Neural cell (in vitro differentiated cells): ENCODE measurements at regions not wholly inside any gene's neighbourhood (a gene's known extent, or its start where the extent isn't known, plus 50 kb on each side); places are given as distances from the start of the nearest gene placed in this dataset.

ENCODE experiments used
- H2AFZ ChIP-seq: fragments of 200-600, 300-800 bp; sonication (generic), shearing (Covaris generic); 2 replicates; pipeline ENCODE4 v1.6.0; 2014; ENCODE audit warnings: low read depth, mild to moderate bottlenecking, antibody characterized with exemption, low read length, moderate library complexity
- H3F3A ChIP-seq: fragments of 200-600 bp; shearing (Covaris generic); 2 replicates; pipeline ENCODE4 v1.6.1; 2016; ENCODE audit warnings: mild to moderate bottlenecking, moderate library complexity, mixed read lengths, antibody characterized with exemption, low read length; ENCODE audit not compliant: insufficient read depth, poor library complexity, severe bottlenecking
- H3K27ac ChIP-seq: fragments of 200-600, 300-800 bp; sonication (generic), shearing (Covaris generic); 2 replicates; pipeline ENCODE4 v1.5.1; 2014; ENCODE audit warnings: mild to moderate bottlenecking, low read length, moderate library complexity
- H3K27me3 ChIP-seq: fragments of 300-800, 200-600 bp; sonication (generic), shearing (Covaris generic); 2 replicates; pipeline ENCODE4 v1.6.0; 2014; ENCODE audit warnings: mild to moderate bottlenecking, low read depth, low read length, moderate library complexity; ENCODE audit not compliant: insufficient read depth
- H3K36me3 ChIP-seq: fragments of 300-800, 200-600 bp; sonication (generic), shearing (Covaris generic); 2 replicates; pipeline ENCODE4 v1.5.1; 2014; ENCODE audit warnings: mild to moderate bottlenecking, antibody characterized with exemption, low read length, moderate library complexity; ENCODE audit not compliant: insufficient read depth
- H3K4me2 ChIP-seq: fragments of 300-800, 200-600 bp; sonication (generic), shearing (Covaris generic); 2 replicates; pipeline ENCODE4 v1.6.0; 2014; ENCODE audit warnings: mild to moderate bottlenecking, low read length
- H3K4me3 ChIP-seq: fragments of 300-800, 200-600 bp; sonication (generic), shearing (Covaris generic); 2 replicates; pipeline ENCODE4 v1.5.1; 2014; ENCODE audit warnings: mild to moderate bottlenecking, low read length, moderate library complexity
- H3K79me2 ChIP-seq: fragments of 200-600 bp; shearing (Covaris generic); replicated peaks from 2 replicates; pipeline ENCODE4 v1.6.0; 2014; ENCODE audit warnings: mild to moderate bottlenecking, low read length, moderate library complexity; ENCODE audit not compliant: insufficient read depth
- H3K9ac ChIP-seq: fragments of 300-800, 200-600 bp; sonication (generic), shearing (Covaris generic); 2 replicates; pipeline ENCODE4 v1.6.1; 2016; ENCODE audit warnings: mild to moderate bottlenecking, low read length, mixed read lengths
- H3K9me2 ChIP-seq: fragments of 200-600 bp; shearing (Covaris generic); 2 replicates; pipeline ENCODE4 v1.6.1; 2016; ENCODE audit warnings: mild to moderate bottlenecking, low read length, mixed read lengths; ENCODE audit not compliant: insufficient read depth
- H3K9me3 ChIP-seq: fragments of 200-600, 300-800 bp; sonication (generic), shearing (Covaris generic); 2 replicates; pipeline ENCODE4 v1.6.1; 2016; ENCODE audit warnings: mild to moderate bottlenecking, mixed run types, low read length, moderate library complexity, mixed read lengths
- H4K20me1 ChIP-seq: fragments of 200-600 bp; shearing (Covaris generic); 2 replicates; pipeline ENCODE4 v1.6.1; 2016; ENCODE audit warnings: mild to moderate bottlenecking, mixed run types; ENCODE audit not compliant: insufficient read depth
- EP300 ChIP-seq: fragments of 450-650 bp; conservative IDR thresholded peaks from 2 replicates; pipeline ENCODE4 v1.6.1; 2014; ENCODE audit warnings: antibody characterized with exemption, mild to moderate bottlenecking, moderate library complexity; ENCODE audit not compliant: poor library complexity, severe bottlenecking
- EZH2 ChIP-seq: fragments of 200-600, 300-800 bp; shearing (Covaris generic), sonication (generic); IDR thresholded peaks from 2 replicates; pipeline ENCODE4 v1.6.1; 2014; ENCODE audit warnings: antibody characterized with exemption, low read length, borderline replicate concordance, mild to moderate bottlenecking; ENCODE audit not compliant: insufficient read depth, poor library complexity, severe bottlenecking
- MXI1 ChIP-seq: fragments of 450-650 bp; conservative IDR thresholded peaks from 2 replicates; pipeline ENCODE4 v1.6.1; 2014; ENCODE audit warnings: antibody characterized with exemption, mild to moderate bottlenecking; ENCODE audit not compliant: poor library complexity, severe bottlenecking
- POLR2AphosphoS5 ChIP-seq: IDR thresholded peaks from 2 replicates; pipeline ENCODE4 v1.6.1; 2012
- RAD21 ChIP-seq: fragments of 450-650 bp; conservative IDR thresholded peaks from 2 replicates; pipeline ENCODE4 v1.6.1; 2014; ENCODE audit warnings: antibody characterized with exemption, mild to moderate bottlenecking, moderate library complexity
- SMC3 ChIP-seq: fragments of 450-650 bp; conservative IDR thresholded peaks from 2 replicates; pipeline ENCODE4 v1.6.1; 2014; ENCODE audit warnings: antibody characterized with exemption, mild to moderate bottlenecking, moderate library complexity; ENCODE audit not compliant: poor library complexity
- TAF1 ChIP-seq: IDR thresholded peaks from 2 replicates; pipeline ENCODE4 v1.6.1; 2012; ENCODE audit warnings: low read depth
- TF ChIP-seq, protein P1 (sequence below): IDR thresholded peaks from 2 replicates; pipeline ENCODE4 v1.6.1; 2012; ENCODE audit warnings: borderline replicate concordance
- TF ChIP-seq, protein P2 (sequence below): fragments of 450-650 bp; IDR thresholded peaks from 2 replicates; pipeline ENCODE4 v1.5.1; 2014; ENCODE audit warnings: antibody characterized with exemption, mild to moderate bottlenecking, moderate library complexity; ENCODE audit not compliant: poor library complexity, severe bottlenecking

DNA sequence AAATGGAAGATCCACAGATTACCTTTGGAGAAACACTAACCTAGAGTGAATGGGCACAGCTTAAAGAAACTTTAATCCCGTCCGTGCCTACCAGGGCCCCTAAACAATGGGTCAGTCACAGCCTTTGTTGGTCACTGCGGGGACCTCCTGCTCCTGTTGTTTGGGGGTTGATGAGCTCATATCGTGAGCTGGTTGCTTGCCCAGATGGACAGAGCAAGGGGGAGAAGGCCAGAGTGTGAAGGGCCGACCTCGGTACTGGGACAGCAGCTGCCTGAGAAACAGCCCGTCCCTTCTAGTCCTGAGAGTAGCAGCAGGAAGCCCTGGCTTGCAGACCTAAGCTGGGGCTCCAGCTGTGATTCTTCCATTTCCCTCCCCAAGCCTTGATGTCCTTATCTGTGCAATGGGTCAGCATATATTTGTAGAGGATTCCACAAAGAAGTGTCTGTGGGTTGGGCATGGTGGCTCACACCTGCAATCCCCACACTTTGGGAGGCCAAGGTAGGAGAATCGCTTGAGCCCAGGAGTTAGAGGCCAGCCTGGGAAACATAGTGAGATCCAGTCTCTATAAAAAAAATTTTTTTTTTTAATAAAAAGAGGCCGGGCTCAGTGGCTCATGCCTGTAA is 69.6 kb upstream of the SLC34A2 start:
- H3K4me3 ChIP-seq: no peak overlapping the region
- H3K9ac ChIP-seq: no peak overlapping the region
- no peaks in the 10 kb centered on the region for H3K27me3 ChIP-seq
- no peaks in the 10 kb centered on the region for H3K9me2 ChIP-seq
- TF ChIP-seq EP300 (no peak), EZH2 (no peak)
- H4K20me1 ChIP-seq: no peaks in the 10 kb centered on the region
- H3F3A ChIP-seq: no peaks in the 10 kb centered on the region
- no peak overlapping the region for H3K4me2 ChIP-seq
- no peaks in the 10 kb centered on the region for H3K9me3 ChIP-seq
- H3K79me2 ChIP-seq: no peaks in the 10 kb centered on the region
- H3K36me3 ChIP-seq: no peaks in the 10 kb centered on the region
- H2AFZ ChIP-seq: no peak overlapping the region
- H3K27ac ChIP-seq: no peak overlapping the region

DNA sequence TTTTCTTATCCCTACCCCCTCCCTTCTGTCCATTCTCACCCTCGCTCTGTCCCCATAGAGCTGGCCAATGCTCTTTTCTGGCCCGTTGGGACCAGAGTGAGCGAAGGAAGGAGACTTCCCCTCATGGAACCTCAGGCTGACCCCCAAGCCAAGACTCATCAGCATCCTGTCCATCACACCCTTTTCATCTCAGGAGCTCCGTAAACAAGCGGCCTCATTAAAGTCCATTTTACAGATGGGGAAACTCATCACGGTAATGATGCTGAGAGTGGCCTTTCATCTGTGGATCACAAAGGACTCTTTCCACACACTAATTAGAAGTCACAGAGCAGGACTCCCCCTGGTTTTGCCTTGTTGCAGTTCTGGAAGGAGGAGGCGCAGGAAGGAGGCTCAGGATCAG is 67.4 kb upstream of the SLC34A2 start:
- H3F3A ChIP-seq: no peaks in the 10 kb centered on the region
- H3K4me3 ChIP-seq: no peak overlapping the region
- no peak overlapping the region for H3K27ac ChIP-seq
- H3K79me2 ChIP-seq: no peaks in the 10 kb centered on the region
- H3K9ac ChIP-seq: no peak overlapping the region
- no peaks in the 10 kb centered on the region for H4K20me1 ChIP-seq
- H3K9me2 ChIP-seq: no peaks in the 10 kb centered on the region
- H3K4me2 ChIP-seq: no peak overlapping the region
- TF ChIP-seq POLR2AphosphoS5: no peak
- no peak for TF ChIP-seq EZH2
- TF ChIP-seq, protein P1, sequence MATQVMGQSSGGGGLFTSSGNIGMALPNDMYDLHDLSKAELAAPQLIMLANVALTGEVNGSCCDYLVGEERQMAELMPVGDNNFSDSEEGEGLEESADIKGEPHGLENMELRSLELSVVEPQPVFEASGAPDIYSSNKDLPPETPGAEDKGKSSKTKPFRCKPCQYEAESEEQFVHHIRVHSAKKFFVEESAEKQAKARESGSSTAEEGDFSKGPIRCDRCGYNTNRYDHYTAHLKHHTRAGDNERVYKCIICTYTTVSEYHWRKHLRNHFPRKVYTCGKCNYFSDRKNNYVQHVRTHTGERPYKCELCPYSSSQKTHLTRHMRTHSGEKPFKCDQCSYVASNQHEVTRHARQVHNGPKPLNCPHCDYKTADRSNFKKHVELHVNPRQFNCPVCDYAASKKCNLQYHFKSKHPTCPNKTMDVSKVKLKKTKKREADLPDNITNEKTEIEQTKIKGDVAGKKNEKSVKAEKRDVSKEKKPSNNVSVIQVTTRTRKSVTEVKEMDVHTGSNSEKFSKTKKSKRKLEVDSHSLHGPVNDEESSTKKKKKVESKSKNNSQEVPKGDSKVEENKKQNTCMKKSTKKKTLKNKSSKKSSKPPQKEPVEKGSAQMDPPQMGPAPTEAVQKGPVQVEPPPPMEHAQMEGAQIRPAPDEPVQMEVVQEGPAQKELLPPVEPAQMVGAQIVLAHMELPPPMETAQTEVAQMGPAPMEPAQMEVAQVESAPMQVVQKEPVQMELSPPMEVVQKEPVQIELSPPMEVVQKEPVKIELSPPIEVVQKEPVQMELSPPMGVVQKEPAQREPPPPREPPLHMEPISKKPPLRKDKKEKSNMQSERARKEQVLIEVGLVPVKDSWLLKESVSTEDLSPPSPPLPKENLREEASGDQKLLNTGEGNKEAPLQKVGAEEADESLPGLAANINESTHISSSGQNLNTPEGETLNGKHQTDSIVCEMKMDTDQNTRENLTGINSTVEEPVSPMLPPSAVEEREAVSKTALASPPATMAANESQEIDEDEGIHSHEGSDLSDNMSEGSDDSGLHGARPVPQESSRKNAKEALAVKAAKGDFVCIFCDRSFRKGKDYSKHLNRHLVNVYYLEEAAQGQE: no peak
- TF ChIP-seq SMC3: no peak
- TF ChIP-seq TAF1: no peak
- TF ChIP-seq RAD21: no peak
- TF ChIP-seq EP300: no peak
- TF ChIP-seq, protein P2, sequence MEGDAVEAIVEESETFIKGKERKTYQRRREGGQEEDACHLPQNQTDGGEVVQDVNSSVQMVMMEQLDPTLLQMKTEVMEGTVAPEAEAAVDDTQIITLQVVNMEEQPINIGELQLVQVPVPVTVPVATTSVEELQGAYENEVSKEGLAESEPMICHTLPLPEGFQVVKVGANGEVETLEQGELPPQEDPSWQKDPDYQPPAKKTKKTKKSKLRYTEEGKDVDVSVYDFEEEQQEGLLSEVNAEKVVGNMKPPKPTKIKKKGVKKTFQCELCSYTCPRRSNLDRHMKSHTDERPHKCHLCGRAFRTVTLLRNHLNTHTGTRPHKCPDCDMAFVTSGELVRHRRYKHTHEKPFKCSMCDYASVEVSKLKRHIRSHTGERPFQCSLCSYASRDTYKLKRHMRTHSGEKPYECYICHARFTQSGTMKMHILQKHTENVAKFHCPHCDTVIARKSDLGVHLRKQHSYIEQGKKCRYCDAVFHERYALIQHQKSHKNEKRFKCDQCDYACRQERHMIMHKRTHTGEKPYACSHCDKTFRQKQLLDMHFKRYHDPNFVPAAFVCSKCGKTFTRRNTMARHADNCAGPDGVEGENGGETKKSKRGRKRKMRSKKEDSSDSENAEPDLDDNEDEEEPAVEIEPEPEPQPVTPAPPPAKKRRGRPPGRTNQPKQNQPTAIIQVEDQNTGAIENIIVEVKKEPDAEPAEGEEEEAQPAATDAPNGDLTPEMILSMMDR: no peak
- no peak for TF ChIP-seq MXI1
- no peaks in the 10 kb centered on the region for H3K36me3 ChIP-seq
- no peak overlapping the region for H2AFZ ChIP-seq
- H3K27me3 ChIP-seq: no peaks in the 10 kb centered on the region
- H3K9me3 ChIP-seq: no peaks in the 10 kb centered on the region
